ENCODE measurements at regions not wholly inside any gene's neighbourhood (a gene's known extent, or its start where the extent isn't known, plus 50 kb on each side); places are given as distances from the start of the nearest gene placed in this dataset.

GRCh38 chr19:29004796-29005195 lies 208.2 kb downstream of the UQCRFS1 start:
- DNase-seq (ENCODE audit: low read depth): no peak
- TF ChIP-seq, protein P1, sequence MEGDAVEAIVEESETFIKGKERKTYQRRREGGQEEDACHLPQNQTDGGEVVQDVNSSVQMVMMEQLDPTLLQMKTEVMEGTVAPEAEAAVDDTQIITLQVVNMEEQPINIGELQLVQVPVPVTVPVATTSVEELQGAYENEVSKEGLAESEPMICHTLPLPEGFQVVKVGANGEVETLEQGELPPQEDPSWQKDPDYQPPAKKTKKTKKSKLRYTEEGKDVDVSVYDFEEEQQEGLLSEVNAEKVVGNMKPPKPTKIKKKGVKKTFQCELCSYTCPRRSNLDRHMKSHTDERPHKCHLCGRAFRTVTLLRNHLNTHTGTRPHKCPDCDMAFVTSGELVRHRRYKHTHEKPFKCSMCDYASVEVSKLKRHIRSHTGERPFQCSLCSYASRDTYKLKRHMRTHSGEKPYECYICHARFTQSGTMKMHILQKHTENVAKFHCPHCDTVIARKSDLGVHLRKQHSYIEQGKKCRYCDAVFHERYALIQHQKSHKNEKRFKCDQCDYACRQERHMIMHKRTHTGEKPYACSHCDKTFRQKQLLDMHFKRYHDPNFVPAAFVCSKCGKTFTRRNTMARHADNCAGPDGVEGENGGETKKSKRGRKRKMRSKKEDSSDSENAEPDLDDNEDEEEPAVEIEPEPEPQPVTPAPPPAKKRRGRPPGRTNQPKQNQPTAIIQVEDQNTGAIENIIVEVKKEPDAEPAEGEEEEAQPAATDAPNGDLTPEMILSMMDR (IDR thresholded peaks at IDR 0.05; ENCODE audit: control insufficient read depth, insufficient read depth, low read depth, low read length, missing control alignments): no peak
- no peak overlapping the region for H3K4me3 ChIP-seq (ENCODE audit: control insufficient read depth, low read depth, low read length)

DNA sequence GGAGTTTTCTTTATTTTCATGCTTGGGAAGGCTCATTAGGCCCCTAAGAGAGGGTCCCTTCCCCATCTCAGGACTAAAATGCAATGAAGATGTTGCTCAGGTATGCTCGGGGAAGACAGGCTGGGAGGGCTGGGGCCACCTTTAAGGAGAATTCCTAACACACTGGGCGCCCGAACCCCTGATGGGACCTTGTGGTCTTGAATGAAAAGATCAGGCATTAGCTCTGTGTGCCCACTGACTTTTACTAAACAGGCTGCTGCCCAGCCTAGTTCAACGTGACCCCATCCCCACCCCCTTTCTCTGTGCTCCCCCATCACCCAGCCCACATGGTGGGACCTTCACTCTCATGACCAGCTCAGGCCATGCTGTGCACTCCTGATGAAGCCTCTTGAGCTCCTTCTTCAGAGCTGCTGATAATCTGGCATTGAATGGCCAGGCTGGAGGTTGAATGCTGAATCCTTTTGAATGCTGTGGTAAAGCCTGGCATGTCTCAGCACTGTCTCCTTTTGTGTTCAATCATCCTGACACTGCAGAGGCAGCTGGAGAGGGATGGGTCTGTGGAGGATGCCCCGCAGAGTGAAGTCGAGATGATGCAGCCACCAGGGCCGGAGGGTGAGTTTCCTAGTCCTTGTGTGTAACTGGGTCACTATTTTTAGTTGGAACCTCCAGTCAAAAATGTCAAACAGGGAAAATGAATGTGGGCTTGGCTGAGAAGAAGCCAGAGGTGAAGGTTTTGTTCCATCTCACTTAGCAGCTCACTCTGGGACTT lies 209.1 kb downstream of the UQCRFS1 start:
- no peak for DNase-seq (ENCODE audit: low read depth)
- TF ChIP-seq, protein P1 (IDR thresholded peaks at IDR 0.05; ENCODE audit: control insufficient read depth, insufficient read depth, low read depth, low read length, missing control alignments): no peak
- H3K4me3 ChIP-seq (ENCODE audit: control insufficient read depth, low read depth, low read length): no peak overlapping the region

DNA sequence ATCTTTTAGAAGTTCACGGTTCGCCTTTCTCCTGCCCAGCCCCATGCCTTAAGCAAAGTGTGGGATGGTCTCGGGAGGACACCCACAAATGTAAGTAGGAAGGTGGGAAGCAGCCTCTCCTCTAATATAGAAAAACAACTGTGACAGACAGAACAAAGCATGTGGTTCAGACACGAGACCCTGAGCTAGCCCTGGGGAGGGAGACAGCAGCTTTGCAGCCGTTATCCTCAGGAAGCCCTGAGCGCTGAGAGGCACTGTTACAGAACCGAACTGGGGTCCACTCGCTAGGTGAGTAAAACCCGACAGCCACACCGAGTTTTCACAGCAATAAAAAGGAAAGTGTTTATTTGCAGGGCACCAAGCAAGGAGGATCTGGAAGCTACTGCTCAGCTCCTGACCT lies 210.6 kb downstream of the UQCRFS1 start:
- DNase-seq (ENCODE audit: low read depth): no peak
- TF ChIP-seq, protein P1 (IDR thresholded peaks at IDR 0.05; ENCODE audit: control insufficient read depth, insufficient read depth, low read depth, low read length, missing control alignments): no peak

GRCh38 chr19:29001597-29002245 lies 211.2 kb downstream of the UQCRFS1 start:
- H3K4me3 ChIP-seq (ENCODE audit: control insufficient read depth, low read depth, low read length): no peak overlapping the region
- DNase-seq (ENCODE audit: low read depth): no peak
- TF ChIP-seq, protein P1 (IDR thresholded peaks at IDR 0.05; ENCODE audit: control insufficient read depth, insufficient read depth, low read depth, low read length, missing control alignments): no peak

More for the DNA sequence above, 210.6 kb downstream of the UQCRFS1 start:
- no peak overlapping the region for H3K4me3 ChIP-seq (ENCODE audit: control insufficient read depth, low read depth, low read length)

DNA sequence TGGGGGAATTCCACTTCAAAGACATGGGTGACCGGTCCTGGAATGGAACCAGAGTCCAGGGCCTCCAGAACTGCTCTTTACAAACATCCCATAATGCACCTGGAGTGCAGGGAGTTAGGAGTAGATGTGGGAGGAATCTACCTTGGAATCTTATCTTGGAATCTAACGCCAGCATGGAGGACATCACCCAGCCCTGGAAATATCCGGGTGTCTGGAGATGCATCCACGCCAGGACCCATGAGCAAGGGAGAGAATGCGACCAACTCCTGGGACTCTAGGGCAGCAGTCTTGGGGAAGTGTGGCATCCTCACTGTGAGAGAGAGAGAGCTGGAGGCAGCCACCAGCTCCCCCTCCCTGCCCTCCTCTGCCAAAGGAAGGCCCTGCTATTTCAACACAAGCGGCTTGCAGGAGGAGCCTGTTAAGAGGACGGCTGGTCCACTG lies 211.8 kb downstream of the UQCRFS1 start:
- TF ChIP-seq, protein P1 (IDR thresholded peaks at IDR 0.05; ENCODE audit: control insufficient read depth, insufficient read depth, low read depth, low read length, missing control alignments): no peak
- H3K4me3 ChIP-seq (ENCODE audit: control insufficient read depth, low read depth, low read length): no peak overlapping the region
- no peak for DNase-seq (ENCODE audit: low read depth)

GRCh38 chr19:28999724-29000433 lies 213.1 kb downstream of the UQCRFS1 start:
- no peak for DNase-seq (ENCODE audit: low read depth)

More at GRCh38 chr19:28999724-29000433, 213.1 kb downstream of the UQCRFS1 start:
- no peak overlapping the region for H3K4me3 ChIP-seq (ENCODE audit: control insufficient read depth, low read depth, low read length)
- TF ChIP-seq, protein P1 (IDR thresholded peaks at IDR 0.05; ENCODE audit: control insufficient read depth, insufficient read depth, low read depth, low read length, missing control alignments): no peak
